B cell (primary cell): ENCODE measurements at regions not wholly inside any gene's neighbourhood (a gene's known extent, or its start where the extent isn't known, plus 50 kb on each side); places are given as distances from the start of the nearest gene placed in this dataset.

ENCODE experiments used
- ATAC-seq: fragments of 200-7000 bp; cut with Tn5 transposase; one replicate; pipeline ENCODE4 v1.10.0; 2021; ENCODE audit warnings: low read depth, mild to moderate bottlenecking, moderate number of reproducible peaks, moderate library complexity
- CTCF ChIA-PET: fragments of 350-600 bp; sonication (Branson Sonifier 250); formaldehyde crosslinking; loops from one replicate; lab custom pipeline; 2021; ENCODE audit warnings: antibody characterized with exemption, inconsistent platforms; lab: Charles Lee
- POLR2A ChIA-PET: fragments of 350-600 bp; sonication (Branson Sonifier 250); formaldehyde crosslinking; loops from one replicate; lab custom pipeline; 2021; ENCODE audit warnings: antibody characterized with exemption; lab: Charles Lee
- DNase-seq: peaks from one replicate; pipeline ENCODE4 v3.0.0; 2013
- H2AFZ ChIP-seq: 2 replicates; pipeline ENCODE4 v1.6.1; 2012; ENCODE audit warnings: mild to moderate bottlenecking, low read depth, low read length; ENCODE audit not compliant: insufficient read depth, poor library complexity, severe bottlenecking
- H3K27ac ChIP-seq, 2 donors: 1 replicate in 1 of 2; 2 replicates in 1 of 2; pipeline ENCODE4 v1.5.1; 2012 to 2013; ENCODE audit warnings: low read length in 2 of 2, mild to moderate bottlenecking in 2 of 2, moderate library complexity in 1 of 2
- H3K27me3 ChIP-seq, 4 experiments: fragments of 200-600 bp in 1 of 4; sonication (generic) in 1 of 4; replicated peaks in 1 of 4; 1 replicate in 2 of 4; 2 replicates in 2 of 4; pipeline versions ENCODE4 v1.6.1 to v1.7.0; 2013 to 2016; ENCODE audit warnings: low read length in 3 of 4, mild to moderate bottlenecking in 2 of 4, mixed read lengths in 1 of 4, moderate library complexity in 1 of 4; ENCODE audit not compliant: insufficient read depth in 4 of 4, control insufficient read depth in 3 of 4; ENCODE audit errors: control extremely low read depth in 1 of 4
- H3K36me3 ChIP-seq, 2 experiments: replicated peaks in 1 of 2; 1 replicate in 1 of 2; 2 replicates in 1 of 2; pipeline versions ENCODE4 v1.6.1 to v1.7.1; 2013; ENCODE audit warnings: low read length in 1 of 2; ENCODE audit not compliant: insufficient read depth in 2 of 2, control insufficient read depth in 1 of 2; ENCODE audit errors: control extremely low read depth in 1 of 2, extremely low read depth in 1 of 2
- H3K4me1 ChIP-seq, 2 donors: fragments of 200-600 bp in 1 of 2; sonication (generic) in 1 of 2; 1 replicate in 1 of 2; 2 replicates in 1 of 2; pipeline versions ENCODE4 v1.5.1 to v1.6.1; 2013 to 2017; ENCODE audit warnings: low read length in 2 of 2; ENCODE audit not compliant: control insufficient read depth in 2 of 2, insufficient read depth in 2 of 2
- H3K4me2 ChIP-seq: replicated peaks from 2 replicates; pipeline ENCODE3; 2012; ENCODE audit warnings: mild to moderate bottlenecking, low read depth, low read length; ENCODE audit not compliant: poor library complexity, severe bottlenecking
- H3K4me3 ChIP-seq, 5 experiments: fragments of 200-600 bp in 1 of 5; sonication (generic) in 1 of 5; 1 replicate in 3 of 5; 2 replicates in 2 of 5; pipeline versions ENCODE4 v1.5.1 to v1.7.0; 2011 to 2016; ENCODE audit warnings: low read length in 4 of 5, mild to moderate bottlenecking in 4 of 5, low read depth in 2 of 5, control low read depth in 1 of 5, moderate library complexity in 1 of 5; ENCODE audit not compliant: insufficient read depth in 1 of 5; ENCODE audit errors: control extremely low read depth in 1 of 5, extremely low read depth in 1 of 5
- H3K79me2 ChIP-seq: fragments of 200-600 bp; sonication (generic); one replicate; pipeline ENCODE4 v1.6.0; 2016; ENCODE audit warnings: low read length; ENCODE audit not compliant: control insufficient read depth, insufficient read depth
- H3K9ac ChIP-seq: fragments of 200-600 bp; sonication (generic); 2 replicates; pipeline ENCODE4 v1.6.1; 2017; ENCODE audit warnings: mild to moderate bottlenecking, low read length, moderate library complexity
- H3K9me3 ChIP-seq, 3 donors: one replicate each; pipeline versions ENCODE4 v1.6.1 to v1.7.1; 2013; ENCODE audit warnings: low read length in 2 of 3; ENCODE audit not compliant: control insufficient read depth in 2 of 3, insufficient read depth in 1 of 3; ENCODE audit errors: control extremely low read depth in 1 of 3
- H4K20me1 ChIP-seq: 2 replicates; pipeline ENCODE4 v1.6.0; 2012; ENCODE audit warnings: mild to moderate bottlenecking, low read length; ENCODE audit not compliant: insufficient read depth, control insufficient read depth, poor library complexity, severe bottlenecking
- H3K27ac Mint-ChIP-seq: one replicate; pipeline ENCODE4 v1.8.0; 2021; ENCODE audit warnings: mixed read lengths
- H3K27me3 Mint-ChIP-seq: one replicate; pipeline ENCODE4 v1.8.0; 2021; ENCODE audit warnings: mixed read lengths
- H3K4me1 Mint-ChIP-seq: one replicate; pipeline ENCODE4 v1.8.0; 2021; ENCODE audit warnings: mixed read lengths
- H3K4me3 Mint-ChIP-seq: one replicate; pipeline ENCODE4 v1.8.0; 2021; ENCODE audit warnings: mixed read lengths
- H3K9me3 Mint-ChIP-seq: one replicate; pipeline ENCODE4 v1.8.0; 2022; ENCODE audit warnings: mixed read lengths; ENCODE audit not compliant: insufficient read depth
- EZH2 ChIP-seq: IDR thresholded peaks from 2 replicates; pipeline ENCODE4 v1.6.1; 2012; ENCODE audit warnings: borderline replicate concordance, low read depth, mild to moderate bottlenecking, moderate library complexity, low read length; ENCODE audit not compliant: insufficient read depth, poor library complexity, severe bottlenecking
- WGBS: methylation state at CpG from one replicate; pipeline ENCODE4 v1.1.5; 2013; ENCODE audit warnings: missing lambda C conversion rate; ENCODE audit not compliant: insufficient coverage; 5-methylcytosine and 5-hydroxymethylcytosine counted together
- intact Hi-C: fragments of 100-400 bp; cut with micrococcal nuclease; formaldehyde crosslinking; loops from one replicate; pipeline ENCODE4 v1.10.0; 2022
- TF ChIP-seq, protein P1 (sequence below): fragments of 200-600 bp; IDR thresholded peaks from one replicate; pipeline ENCODE4 v1.8.0; 2022; ENCODE audit warnings: antibody characterized with exemption, mild to moderate bottlenecking

GRCh38 chr7:89458114-89458513 is 662.6 kb upstream of the TEX47 start:
- Histone ChIP-seq H2AFZ (no peak overlapping the region), H3K36me3 (no peaks in the 10 kb centered on the region), H3K4me1 (no peaks in the 10 kb centered on the region), H3K27me3 (no peaks in the 10 kb centered on the region), H3K4me3 (no peak overlapping the region), H3K9me3 (no peaks in the 10 kb centered on the region), H3K27ac (no peak overlapping the region), H3K9ac (no peak overlapping the region), H3K79me2 (no peaks in the 10 kb centered on the region), H4K20me1 (no peaks in the 10 kb centered on the region), H3K4me2 (no peak overlapping the region)
- no peak for ATAC-seq
- POLR2A ChIA-PET: no interaction called here
- Mint-ChIP-seq H3K4me1 (no peaks in the 10 kb centered on the region), H3K4me3 (no peak overlapping the region), H3K27ac (no peak overlapping the region), H3K9me3 (no peaks in the 10 kb centered on the region), H3K27me3 (no peaks in the 10 kb centered on the region)
- CTCF ChIA-PET: interaction anchor here (0.5 kb wide), 1 partner anchor 1571 kb away, joined by 4 read pairs; no protein-coding TSS in a partner anchor
- no peak for DNase-seq
- TF ChIP-seq, protein P1, sequence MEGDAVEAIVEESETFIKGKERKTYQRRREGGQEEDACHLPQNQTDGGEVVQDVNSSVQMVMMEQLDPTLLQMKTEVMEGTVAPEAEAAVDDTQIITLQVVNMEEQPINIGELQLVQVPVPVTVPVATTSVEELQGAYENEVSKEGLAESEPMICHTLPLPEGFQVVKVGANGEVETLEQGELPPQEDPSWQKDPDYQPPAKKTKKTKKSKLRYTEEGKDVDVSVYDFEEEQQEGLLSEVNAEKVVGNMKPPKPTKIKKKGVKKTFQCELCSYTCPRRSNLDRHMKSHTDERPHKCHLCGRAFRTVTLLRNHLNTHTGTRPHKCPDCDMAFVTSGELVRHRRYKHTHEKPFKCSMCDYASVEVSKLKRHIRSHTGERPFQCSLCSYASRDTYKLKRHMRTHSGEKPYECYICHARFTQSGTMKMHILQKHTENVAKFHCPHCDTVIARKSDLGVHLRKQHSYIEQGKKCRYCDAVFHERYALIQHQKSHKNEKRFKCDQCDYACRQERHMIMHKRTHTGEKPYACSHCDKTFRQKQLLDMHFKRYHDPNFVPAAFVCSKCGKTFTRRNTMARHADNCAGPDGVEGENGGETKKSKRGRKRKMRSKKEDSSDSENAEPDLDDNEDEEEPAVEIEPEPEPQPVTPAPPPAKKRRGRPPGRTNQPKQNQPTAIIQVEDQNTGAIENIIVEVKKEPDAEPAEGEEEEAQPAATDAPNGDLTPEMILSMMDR: no peak
- TF ChIP-seq EZH2: no peak
- intact Hi-C loops: no loop called here
- WGBS: no CpG with 5 or more reads among the region's 3 CpGs

DNA sequence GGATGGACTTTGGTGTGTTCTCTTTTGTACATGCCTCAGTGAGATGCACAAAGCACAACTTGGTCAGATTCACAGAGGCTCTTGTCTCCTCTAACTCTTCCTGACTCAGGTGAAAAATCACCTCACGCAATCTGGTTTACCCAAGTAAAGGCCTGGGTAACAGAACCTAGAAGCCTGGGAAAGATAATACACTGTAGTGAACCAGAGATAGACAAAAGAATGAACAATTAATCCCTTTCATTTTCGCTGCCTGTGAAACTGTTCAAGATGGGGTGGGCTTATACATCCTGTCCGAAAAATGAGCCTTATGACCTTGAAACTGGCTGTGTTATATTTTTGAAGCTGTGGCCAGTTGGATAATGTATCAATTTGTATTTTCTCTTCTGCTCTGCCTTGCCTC is 678.9 kb upstream of the TEX47 start:
- Histone ChIP-seq H3K27me3 (no peaks in the 10 kb centered on the region), H3K4me1 (no peaks in the 10 kb centered on the region), H2AFZ (no peak overlapping the region), H4K20me1 (no peaks in the 10 kb centered on the region), H3K27ac (no peak overlapping the region), H3K9me3 (no peaks in the 10 kb centered on the region), H3K4me2 (no peak overlapping the region), H3K36me3 (no peaks in the 10 kb centered on the region), H3K9ac (no peak overlapping the region), H3K4me3 (no peak overlapping the region), H3K79me2 (no peaks in the 10 kb centered on the region)
- Mint-ChIP-seq H3K27me3 (no peaks in the 10 kb centered on the region), H3K27ac (no peak overlapping the region), H3K9me3 (no peaks in the 10 kb centered on the region), H3K4me3 (no peak overlapping the region), H3K4me1 (no peaks in the 10 kb centered on the region)
- intact Hi-C loops: no loop called here
- DNase-seq: no peak
- TF ChIP-seq, protein P1: no peak
- TF ChIP-seq EZH2: no peak
- WGBS: no CpG with 5 or more reads among the region's 3 CpGs
- CTCF ChIA-PET: no interaction called here
- POLR2A ChIA-PET: no interaction called here
- no peak for ATAC-seq
